IMR-90 (cell line): ENCODE measurements at regions not wholly inside any gene's neighbourhood (a gene's known extent, or its start where the extent isn't known, plus 50 kb on each side); places are given as distances from the start of the nearest gene placed in this dataset.

Experiments
- ATAC-seq: fragments of 200-7000 bp; cut with Tn5 transposase; 2 replicates; pipeline ENCODE4 v1.9.1; 2020; ENCODE audit warnings: low read depth, mild to moderate bottlenecking, moderate library complexity
- BruUV-seq: library from RNA; stranded (reverse); fragments of 400-500 nt; replicated peaks from 2 replicates; lab custom pipeline; 2021; lab: Mats Ljungman, UMichigan
- CTCF ChIA-PET: fragments of 300-600 bp; formaldehyde crosslinking; extraction: SDS; loops from one replicate; lab custom pipeline; 2021; ENCODE audit warnings: antibody characterized with exemption; lab: Yijun Ruan, JAX
- POLR2A ChIA-PET: fragments of 300-600 bp; sonication (Branson Sonifier 250); formaldehyde crosslinking; loops from one replicate; lab custom pipeline; 2022; ENCODE audit warnings: antibody characterized with exemption; ENCODE audit not compliant: unreplicated experiment; lab: Charles Lee
- DNase-seq: peaks from one replicate; pipeline ENCODE4 v3.0.0; 2013
- H2AFZ ChIP-seq: replicated peaks from 2 replicates; pipeline ENCODE3; 2013; ENCODE audit warnings: low read length, mild to moderate bottlenecking; ENCODE audit not compliant: poor library complexity
- H2AK5ac ChIP-seq: 2 replicates; pipeline ENCODE4 v1.6.1; 2013; ENCODE audit warnings: low read depth, low read length, inconsistent platforms
- H2AK9ac ChIP-seq: replicated peaks from 2 replicates; pipeline ENCODE3; 2013; ENCODE audit warnings: mild to moderate bottlenecking, low read depth, low read length, moderate library complexity; ENCODE audit not compliant: poor library complexity
- H2BK120ac ChIP-seq: 2 replicates; pipeline ENCODE4 v1.6.1; 2013; ENCODE audit warnings: low read depth, low read length, inconsistent platforms
- H2BK15ac ChIP-seq: 3 replicates; pipeline ENCODE4 v1.6.1; 2013; ENCODE audit warnings: low read depth, low read length, inconsistent platforms
- H2BK20ac ChIP-seq: 2 replicates; pipeline ENCODE4 v1.6.1; 2013; ENCODE audit warnings: low read depth, mild to moderate bottlenecking, inconsistent platforms, low read length, moderate library complexity
- H2BK5ac ChIP-seq: 2 replicates; pipeline ENCODE4 v1.6.1; 2013; ENCODE audit warnings: mild to moderate bottlenecking, low read depth, low read length, inconsistent platforms; ENCODE audit not compliant: poor library complexity, severe bottlenecking
- H3K14ac ChIP-seq: replicated peaks from 2 replicates; pipeline ENCODE4 v1.6.1; 2013; ENCODE audit warnings: low read depth, low read length, inconsistent platforms
- H3K18ac ChIP-seq: 2 replicates; pipeline ENCODE4 v1.6.1; 2013; ENCODE audit warnings: low read depth, low read length, control low read depth
- H3K23ac ChIP-seq: 2 replicates; pipeline ENCODE4 v1.6.1; 2013; ENCODE audit warnings: low read depth, low read length, inconsistent platforms
- H3K27ac ChIP-seq: 2 replicates; pipeline ENCODE4 v1.5.1; 2013; ENCODE audit warnings: mild to moderate bottlenecking, control low read depth, low read length; ENCODE audit not compliant: insufficient read depth
- H3K27me3 ChIP-seq: 2 replicates; pipeline ENCODE4 v1.6.1; 2013; ENCODE audit warnings: low read length; ENCODE audit not compliant: control insufficient read depth, insufficient read depth
- H3K36me3 ChIP-seq: 2 replicates; pipeline ENCODE4 v1.6.1; 2013; ENCODE audit warnings: low read length, mixed read lengths; ENCODE audit not compliant: control insufficient read depth, insufficient read depth
- H3K4ac ChIP-seq: 2 replicates; pipeline ENCODE4 v1.6.1; 2013; ENCODE audit warnings: low read depth, low read length, inconsistent platforms
- H3K4me1 ChIP-seq: 2 replicates; pipeline ENCODE4 v1.6.1; 2013; ENCODE audit warnings: low read length, mixed read lengths; ENCODE audit not compliant: control insufficient read depth, insufficient read depth
- H3K4me2 ChIP-seq: 2 replicates; pipeline ENCODE4 v1.6.1; 2013; ENCODE audit warnings: low read depth, mild to moderate bottlenecking, control low read depth, low read length, moderate library complexity
- H3K4me3 ChIP-seq: 2 replicates; pipeline ENCODE4 v1.5.1; 2013; ENCODE audit warnings: low read depth, mild to moderate bottlenecking, control low read depth, low read length, moderate library complexity; ENCODE audit not compliant: insufficient read depth
- H3K56ac ChIP-seq: 2 replicates; pipeline ENCODE4 v1.6.1; 2013; ENCODE audit warnings: low read length, inconsistent platforms; ENCODE audit not compliant: insufficient read depth; ENCODE audit errors: extremely low read depth
- H3K79me1 ChIP-seq, 2 experiments: 2 replicates each; pipeline ENCODE4 v1.6.1; 2013; ENCODE audit warnings: low read length in 2 of 2, inconsistent platforms in 1 of 2, low read depth in 1 of 2
- H3K9ac ChIP-seq: 2 replicates; pipeline ENCODE4 v1.6.1; 2013; ENCODE audit warnings: low read depth, low read length, control low read depth
- H3K9me1 ChIP-seq: 2 replicates; pipeline ENCODE4 v1.6.1; 2013; ENCODE audit warnings: low read length, inconsistent platforms; ENCODE audit not compliant: insufficient read depth
- H3K9me3 ChIP-seq: 2 replicates; pipeline ENCODE4 v1.6.1; 2013; ENCODE audit warnings: low read length; ENCODE audit not compliant: control insufficient read depth, insufficient read depth
- H4K20me1 ChIP-seq: 2 replicates; pipeline ENCODE4 v1.6.1; 2013; ENCODE audit warnings: low read length, inconsistent platforms; ENCODE audit not compliant: insufficient read depth
- H4K5ac ChIP-seq: 2 replicates; pipeline ENCODE4 v1.6.1; 2013; ENCODE audit warnings: mild to moderate bottlenecking, low read depth, low read length, control low read depth
- H4K8ac ChIP-seq, 2 experiments: 2 replicates each; pipeline ENCODE4 v1.6.1; 2013; ENCODE audit warnings: low read depth in 2 of 2, low read length in 2 of 2, control low read depth in 1 of 2, inconsistent platforms in 1 of 2
- H4K91ac ChIP-seq: 2 replicates; pipeline ENCODE4 v1.6.1; 2013; ENCODE audit warnings: low read depth, low read length, inconsistent platforms; ENCODE audit not compliant: insufficient read depth
- BHLHE40 ChIP-seq: fragments of 150-350 bp; IDR thresholded peaks from 2 replicates; pipeline ENCODE4 v1.6.1; 2016; ENCODE audit warnings: mild to moderate bottlenecking, low read depth, low read length
- CEBPB ChIP-seq: IDR thresholded peaks from 2 replicates; pipeline ENCODE4 v1.6.1; 2012; ENCODE audit warnings: low read depth, low read length, improper control_type of control experiment
- CHD1 ChIP-seq: IDR thresholded peaks from 2 replicates; pipeline ENCODE4 v1.6.1; 2012; ENCODE audit warnings: low read depth, low read length, improper control_type of control experiment
- CTCF ChIP-seq: conservative IDR thresholded peaks from 2 replicates; pipeline ENCODE4 v1.5.1; 2012; ENCODE audit warnings: mild to moderate bottlenecking, low read depth, low read length, improper control_type of control experiment
- ELK1 ChIP-seq: fragments of 150-350 bp; IDR thresholded peaks from 2 replicates; pipeline ENCODE4 v1.6.1; 2016; ENCODE audit warnings: low read depth, mild to moderate bottlenecking, low read length, moderate library complexity, borderline replicate concordance
- MXI1 ChIP-seq: IDR thresholded peaks from 2 replicates; pipeline ENCODE4 v1.6.1; 2012; ENCODE audit warnings: low read depth, mild to moderate bottlenecking, low read length, moderate library complexity, borderline replicate concordance
- NFE2L2 ChIP-seq: fragments of 150-350 bp; IDR thresholded peaks from 2 replicates; pipeline ENCODE4 v1.6.1; 2016; ENCODE audit warnings: low read depth, mild to moderate bottlenecking, low read length
- RCOR1 ChIP-seq: IDR thresholded peaks from 2 replicates; pipeline ENCODE4 v1.6.1; 2012; ENCODE audit warnings: mild to moderate bottlenecking, low read length, improper control_type of control experiment; ENCODE audit not compliant: insufficient replicate concordance
- USF2 ChIP-seq: fragments of 150-350 bp; IDR thresholded peaks from 2 replicates; pipeline ENCODE4 v1.6.1; 2017; ENCODE audit warnings: mild to moderate bottlenecking, antibody characterized with exemption, low read length, low read depth
- whole genome bisulfite sequencing, 2 experiments: methylation state at CpG; one replicate each; pipeline versions ENCODE4 v1.1.5 to v1.1.7; 2013; ENCODE audit warnings: missing lambda C conversion rate in 2 of 2; ENCODE audit not compliant: insufficient read length in 1 of 2; ENCODE audit errors: extremely low coverage in 2 of 2; 5-methylcytosine and 5-hydroxymethylcytosine counted together
- dilution Hi-C: fragments of 300-500 bp; cut with HindIII; formaldehyde crosslinking; loops from one replicate; pipeline ENCODE4 v1.14.3; 2018; ENCODE audit warnings: low sequenced_read_pairs; ENCODE audit not compliant: unreplicated experiment
- in situ Hi-C: fragments of 300-500 bp; cut with MboI; formaldehyde crosslinking; loops from 3 replicates; pipeline ENCODE4 v1.14.3; 2019; ENCODE audit warnings: low sequenced_read_pairs, inconsistent platforms, mixed read lengths
- intact Hi-C: fragments of 100-400 bp; cut with micrococcal nuclease; formaldehyde crosslinking; loops from 2 replicates; pipeline ENCODE4 v1.10.0; 2022

GRCh38 chr2:136361521-136361920 is 243.6 kb upstream of the CXCR4 start:
- H3K4me3 ChIP-seq = no peak overlapping the region
- H4K5ac ChIP-seq = no peak overlapping the region
- dilution Hi-C loops = no loop called here
- H4K20me1 ChIP-seq = no peaks in the 10 kb centered on the region
- no peak overlapping the region for H3K27ac ChIP-seq
- no TSS peak for BruUV-seq
- no peak overlapping the region for H2AK9ac ChIP-seq
- no peak for DNase-seq
- no peak overlapping the region for H2BK20ac ChIP-seq
- no peak overlapping the region for H3K4ac ChIP-seq
- no peak overlapping the region for H4K91ac ChIP-seq
- no peak overlapping the region for H4K8ac ChIP-seq
- H3K36me3 ChIP-seq = no peaks in the 10 kb centered on the region
- no peak overlapping the region for H2BK120ac ChIP-seq
- no peaks in the 10 kb centered on the region for H3K79me1 ChIP-seq
- H3K4me1 ChIP-seq = no peaks in the 10 kb centered on the region
- H3K9ac ChIP-seq = no peak overlapping the region
- no peak overlapping the region for H3K18ac ChIP-seq
- H3K23ac ChIP-seq = no peak overlapping the region
- intact Hi-C loops = no loop called here
- no peak overlapping the region for H2AFZ ChIP-seq
- H3K9me3 ChIP-seq = no peaks in the 10 kb centered on the region
- no peaks in the 10 kb centered on the region for H3K9me1 ChIP-seq
- no peak overlapping the region for H3K4me2 ChIP-seq
- no peak overlapping the region for H2BK5ac ChIP-seq
- ATAC-seq = no peak
- CTCF ChIA-PET = no interaction called here
- no peak overlapping the region for H2AK5ac ChIP-seq
- no peak for TF ChIP-seq USF2
- no peak for TF ChIP-seq RCOR1
- no peak for TF ChIP-seq MXI1
- no peak for TF ChIP-seq CTCF
- no peak for TF ChIP-seq BHLHE40
- no peak for TF ChIP-seq CEBPB
- no peak for TF ChIP-seq CHD1
- TF ChIP-seq NFE2L2 = no peak
- TF ChIP-seq ELK1 = no peak
- no CpG with 5 or more reads among the region's 3 CpGs for WGBS, 2 experiments
- H3K27me3 ChIP-seq = no peaks in the 10 kb centered on the region
- H3K56ac ChIP-seq = no peak overlapping the region
- no peak overlapping the region for H2BK15ac ChIP-seq
- H3K14ac ChIP-seq = no peak overlapping the region
- POLR2A ChIA-PET = no interaction called here
- in situ Hi-C loops = no loop called here
